Activated CD4-positive, alpha-beta T cell treated with anti-CD3 and anti-CD28 coated beads, Interleukin-2, amount 50 U/mL, for 16 hours (primary cell): ENCODE measurements at regions not wholly inside any gene's neighbourhood (a gene's known extent, or its start where the extent isn't known, plus 50 kb on each side); places are given as distances from the start of the nearest gene placed in this dataset.
"Not testable (repeated sequence)": the region's sequence is repeated elsewhere in the genome, so short reads cannot be mapped to it uniquely, and the experiment has no call there.

Source experiments
- DNase-seq: peaks from one replicate; pipeline ENCODE4 v3.0.0-alpha.2; 2020

DNA sequence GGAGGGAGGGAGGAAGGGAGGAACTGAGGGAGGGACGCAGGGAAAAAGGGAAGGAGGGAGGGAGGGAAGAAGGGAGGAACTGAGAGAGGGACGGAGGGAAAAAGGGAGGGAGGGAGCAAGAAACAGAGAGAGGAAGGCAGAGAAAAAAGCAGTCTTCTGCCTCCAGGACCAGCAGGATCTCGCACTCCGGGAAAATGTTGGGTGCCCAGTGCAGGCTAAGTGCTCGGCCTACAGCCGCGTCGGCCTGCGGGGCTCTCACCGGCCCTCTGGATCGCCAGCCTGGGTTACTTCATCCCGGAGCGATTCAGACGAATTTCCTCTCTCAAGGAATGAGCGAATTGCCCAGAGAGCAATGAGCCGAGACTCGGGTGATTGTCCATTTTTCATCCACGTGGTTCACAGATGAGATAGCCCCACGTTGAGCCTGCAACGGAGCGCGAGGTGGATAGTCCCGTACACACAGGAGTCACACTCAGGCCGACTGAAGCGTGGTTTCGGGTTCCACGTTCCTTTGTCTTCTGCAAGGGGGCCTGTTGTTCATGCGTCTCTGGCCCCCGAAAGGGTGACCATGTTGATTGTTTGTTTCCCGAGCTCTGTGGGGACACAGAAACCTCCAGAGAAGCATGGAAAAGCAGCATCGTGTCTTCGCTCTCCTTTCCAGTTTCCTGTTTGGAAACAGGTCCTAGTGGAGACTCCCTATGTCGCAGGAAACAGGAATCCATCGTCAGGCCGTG lies 1937.1 kb upstream of the DEFB115 start:
- DNase-seq, result not testable (repeated sequence)

DNA sequence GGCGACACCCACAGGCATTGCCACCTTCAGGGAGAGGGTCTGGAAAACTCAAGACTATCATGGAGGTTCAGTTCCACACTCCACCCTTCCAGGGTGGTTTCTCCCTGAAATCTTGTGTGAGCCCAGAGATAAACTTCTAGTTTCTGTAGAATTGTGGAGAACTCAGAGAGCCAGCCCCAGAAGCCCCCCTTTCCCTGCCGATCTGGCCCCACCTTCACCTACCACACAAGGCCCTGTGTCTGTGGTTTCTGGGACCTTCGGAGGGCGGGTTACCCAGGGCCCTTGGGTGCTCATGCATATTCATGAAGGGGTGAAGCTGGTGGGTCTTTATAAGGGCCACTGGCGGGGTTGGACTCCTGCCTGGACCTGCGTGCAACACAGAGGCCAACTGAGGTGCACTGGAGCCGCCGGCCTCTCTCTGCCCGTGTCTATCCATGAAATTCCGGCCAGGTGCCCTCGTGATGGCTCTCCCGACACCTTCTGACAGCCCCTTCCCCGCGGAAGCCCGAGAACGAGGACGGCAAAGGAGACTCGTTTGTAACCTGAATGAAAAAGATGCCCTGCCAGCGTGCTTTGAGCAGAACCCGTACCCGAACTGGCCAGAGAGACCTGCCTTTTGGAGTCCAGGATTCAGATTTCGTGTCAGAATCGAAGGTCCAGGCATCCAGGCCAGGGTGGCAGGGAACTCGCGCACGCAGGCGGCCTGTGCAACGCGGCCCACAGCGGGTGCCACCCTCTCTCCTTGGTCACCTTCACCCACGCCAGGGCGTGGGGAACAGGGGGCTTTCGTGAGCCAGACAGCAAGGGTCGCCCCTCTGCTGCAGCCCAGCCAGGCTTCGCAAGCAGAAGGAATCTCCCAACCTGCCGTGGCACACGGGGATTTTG lies 1933.6 kb upstream of the DEFB115 start:
- DNase-seq, result not testable (repeated sequence)

DNA sequence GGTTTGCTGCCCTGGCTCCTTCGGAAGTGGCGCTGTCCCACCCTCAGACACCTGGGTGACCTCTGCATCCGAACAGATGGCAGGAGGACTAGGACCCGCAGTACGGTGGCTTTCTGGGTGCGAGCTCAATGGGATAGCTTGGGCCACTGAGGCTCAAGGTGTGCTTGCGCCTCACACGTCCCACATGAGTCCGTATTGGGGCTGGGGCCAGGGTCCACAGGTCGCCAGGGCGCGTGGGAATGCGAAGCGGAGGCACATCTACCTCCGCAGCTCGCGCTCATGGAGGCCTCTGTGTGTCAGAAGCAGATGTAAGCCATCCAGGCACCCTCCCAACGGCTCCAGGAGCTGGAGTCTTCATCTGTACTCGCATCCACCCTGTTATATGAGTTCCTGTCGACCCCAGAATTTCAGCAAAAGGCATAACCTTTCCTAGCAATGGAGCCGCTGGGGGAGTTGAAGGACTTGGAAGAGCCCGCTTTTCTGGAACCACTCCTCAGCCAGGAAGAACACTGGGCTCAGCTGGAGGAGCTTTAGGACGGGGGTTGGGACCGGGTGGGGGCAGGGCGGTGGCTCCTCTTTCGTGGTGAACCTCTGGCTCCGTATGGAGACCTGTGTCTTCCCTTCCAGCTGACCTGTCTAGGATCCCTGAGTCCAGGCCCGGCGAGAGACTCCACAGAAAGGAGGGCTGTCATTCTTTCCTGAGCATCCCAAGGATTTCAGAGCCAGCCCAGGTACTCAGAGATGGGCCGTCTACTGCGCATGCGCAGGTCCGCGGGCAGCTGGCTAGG lies 1932.8 kb upstream of the DEFB115 start:
- not testable (repeated sequence) for DNase-seq

DNA sequence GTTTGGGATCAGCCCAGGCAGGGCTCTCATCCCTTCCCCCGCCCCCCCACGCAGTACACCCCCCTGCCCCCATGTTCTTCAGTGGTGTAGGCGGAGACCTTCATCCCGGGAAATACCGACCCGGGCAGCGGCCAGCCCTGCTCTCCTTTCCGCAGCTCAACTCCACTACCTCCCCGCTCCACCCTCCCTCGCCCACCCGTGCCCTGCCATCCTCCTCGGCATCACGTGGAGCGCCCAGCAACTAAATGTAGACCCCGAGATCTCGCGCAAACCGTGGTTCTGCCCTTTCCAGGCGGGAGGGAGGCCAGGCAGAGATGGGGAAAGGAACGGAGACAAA lies 1932.2 kb upstream of the DEFB115 start:
- no peak for DNase-seq

DNA sequence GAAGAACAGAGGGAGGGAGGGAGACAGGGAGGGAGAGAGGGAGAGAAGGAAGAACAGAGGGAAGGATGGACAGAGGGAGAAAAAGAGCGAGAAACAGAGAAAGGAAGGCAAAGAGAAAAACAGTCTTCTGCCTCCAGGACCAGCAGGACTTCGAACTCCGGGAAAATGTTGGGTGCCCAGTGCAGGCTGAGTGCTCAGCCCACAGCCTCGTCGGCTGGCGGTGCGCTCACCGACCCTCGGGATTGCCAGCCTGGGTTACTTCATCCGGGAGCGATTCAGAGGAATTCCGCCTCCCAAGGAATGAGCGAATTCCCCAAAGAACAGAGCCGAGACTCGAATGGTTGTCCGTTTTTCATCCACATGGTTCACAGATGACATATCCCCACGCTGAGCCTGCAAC lies 1931.7 kb upstream of the DEFB115 start:
- not testable (repeated sequence) for DNase-seq

DNA sequence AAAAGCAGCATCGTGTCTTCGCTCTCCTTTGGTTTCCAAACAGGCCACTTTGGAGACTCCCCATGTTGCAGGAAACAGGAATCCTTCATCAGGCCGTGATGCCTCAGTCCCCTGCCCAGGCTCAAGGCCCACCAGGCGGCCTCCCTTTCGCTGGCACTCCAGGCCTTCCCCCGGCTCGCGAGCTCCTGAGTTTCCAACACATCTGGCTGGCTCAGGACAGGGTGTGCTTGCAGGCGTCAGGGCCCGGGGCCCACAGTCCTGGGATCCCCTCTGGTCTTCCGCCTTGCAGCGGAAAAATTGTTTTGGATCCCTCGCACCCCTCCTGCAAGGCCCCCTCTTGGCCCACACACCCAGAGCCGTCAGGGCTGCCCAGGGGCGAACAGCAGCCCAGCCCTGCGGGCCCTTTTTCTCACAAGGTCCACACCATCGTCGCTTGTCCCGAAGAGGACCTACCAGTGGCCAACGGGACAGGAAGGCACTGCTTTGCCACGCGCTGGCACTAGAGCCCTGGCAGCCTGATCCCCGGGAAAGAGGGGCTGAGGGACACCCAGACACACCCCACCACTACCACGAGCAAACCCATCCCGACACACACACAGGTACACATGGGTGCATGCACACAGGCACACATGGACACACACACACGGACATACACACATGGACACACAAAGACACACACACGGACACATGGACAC lies 1930.9 kb upstream of the DEFB115 start:
- DNase-seq, result no peak

DNA sequence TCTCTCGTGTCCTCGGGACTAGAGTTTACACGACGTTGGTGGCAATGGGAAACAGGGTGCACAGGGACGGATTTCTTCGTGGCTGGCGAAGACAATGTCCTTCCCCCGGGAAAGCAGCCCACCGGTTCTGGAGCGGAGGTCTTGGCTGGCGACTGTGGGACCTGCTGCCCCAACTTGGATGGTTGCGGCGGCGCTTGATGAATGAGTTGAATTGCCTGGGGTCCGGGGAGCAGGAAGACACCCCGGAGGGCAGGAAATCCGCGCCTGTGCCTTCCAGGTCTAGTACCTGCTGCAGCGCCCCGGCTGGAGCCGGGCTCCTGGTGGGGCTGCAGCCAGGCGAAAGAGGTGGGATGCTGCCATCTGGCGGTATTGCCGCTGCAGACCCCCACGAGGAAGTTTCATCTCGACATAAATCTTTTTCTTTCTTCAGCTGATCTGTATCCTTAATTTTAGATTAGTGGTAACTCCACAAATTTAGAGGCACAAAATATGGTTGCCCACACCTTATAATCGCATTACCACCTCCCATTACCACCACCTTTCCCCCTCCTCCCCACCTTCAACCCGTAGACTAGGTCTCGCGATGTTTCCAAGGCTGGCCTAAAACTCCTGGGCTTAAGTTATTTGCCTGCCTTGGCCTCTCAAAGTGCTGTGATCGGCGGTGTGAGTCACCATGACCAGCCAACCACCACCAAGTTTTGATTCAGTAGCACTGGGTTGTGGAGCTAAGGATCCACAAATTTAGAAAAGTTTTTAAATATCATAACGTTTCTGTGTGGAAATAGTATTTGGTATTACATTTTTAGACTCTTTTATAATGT lies 1929.7 kb upstream of the DEFB115 start:
- DNase-seq, result not testable (repeated sequence)

DNA sequence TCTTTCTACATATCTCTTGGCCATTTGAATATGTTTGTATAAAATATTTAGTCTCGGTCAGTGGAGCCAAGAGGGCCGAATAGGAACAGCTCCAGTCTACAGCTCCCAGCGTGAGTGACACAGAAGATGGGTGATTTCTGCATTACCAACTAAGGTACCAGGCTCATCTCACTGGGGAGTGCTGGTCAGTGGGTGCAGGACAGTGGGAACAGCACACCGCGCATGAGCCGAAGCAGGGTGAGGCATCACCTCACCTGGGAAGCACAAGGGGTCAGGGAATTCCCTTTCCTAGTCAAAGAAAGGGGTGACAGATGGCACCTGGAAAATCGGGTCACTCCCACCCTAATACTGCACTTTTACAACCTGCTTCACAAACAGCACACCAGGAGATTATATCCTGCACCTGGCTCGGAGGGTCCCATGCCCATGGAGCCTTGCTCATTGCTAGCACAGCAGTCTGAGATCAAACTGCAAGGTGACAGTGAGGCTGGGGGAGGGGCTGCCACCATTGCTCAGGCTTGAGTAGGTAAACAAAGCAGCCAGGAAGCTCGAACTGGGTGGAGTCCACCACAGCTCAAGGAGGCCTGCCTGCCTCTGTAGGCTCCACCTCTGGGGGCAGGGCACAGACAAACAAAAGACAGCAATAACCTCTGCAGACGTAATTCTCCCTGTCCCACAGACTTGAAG lies 1926.9 kb upstream of the DEFB115 start:
- DNase-seq, result not testable (repeated sequence)

DNA sequence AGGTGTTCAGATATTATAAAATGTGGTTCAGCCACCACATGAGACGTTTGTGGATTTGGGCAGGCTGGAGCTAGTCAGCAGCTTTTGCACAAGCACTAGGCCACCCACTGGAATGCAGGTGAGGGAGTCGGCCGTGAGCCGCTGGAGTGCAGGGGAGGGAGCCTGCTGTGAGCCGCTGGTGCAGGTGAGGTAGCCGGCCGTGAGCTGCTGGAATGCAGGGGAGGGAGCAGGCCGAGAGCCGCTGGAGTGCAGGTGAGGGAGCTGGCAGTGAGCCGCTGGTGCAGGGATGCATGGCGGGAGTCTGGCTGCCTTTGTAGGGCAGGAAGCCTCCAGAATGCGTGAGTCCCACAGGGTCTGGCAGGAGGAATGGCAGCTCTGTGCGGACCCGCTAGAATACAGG lies 1907.6 kb upstream of the DEFB115 start:
- no peak for DNase-seq

DNA sequence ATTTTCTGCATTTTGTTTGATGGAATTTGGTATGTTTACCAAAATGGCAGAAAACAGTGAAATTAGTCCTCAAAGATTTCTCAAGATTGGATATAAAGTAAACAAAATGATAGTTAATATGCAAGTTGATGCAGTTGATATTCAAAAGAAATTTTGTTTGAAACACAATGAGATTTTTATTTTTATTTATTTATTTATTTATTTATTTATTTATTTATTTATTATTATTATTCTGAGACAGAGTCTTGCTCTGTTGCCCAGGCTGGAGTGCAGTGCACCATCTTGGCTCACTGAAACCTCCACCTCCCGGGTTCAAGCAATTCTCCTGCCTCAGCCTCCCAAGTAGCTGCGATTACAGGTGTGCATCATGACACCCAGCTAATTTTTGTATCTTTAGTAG lies 1881.5 kb upstream of the DEFB115 start:
- DNase-seq, result not testable (repeated sequence)

DNA sequence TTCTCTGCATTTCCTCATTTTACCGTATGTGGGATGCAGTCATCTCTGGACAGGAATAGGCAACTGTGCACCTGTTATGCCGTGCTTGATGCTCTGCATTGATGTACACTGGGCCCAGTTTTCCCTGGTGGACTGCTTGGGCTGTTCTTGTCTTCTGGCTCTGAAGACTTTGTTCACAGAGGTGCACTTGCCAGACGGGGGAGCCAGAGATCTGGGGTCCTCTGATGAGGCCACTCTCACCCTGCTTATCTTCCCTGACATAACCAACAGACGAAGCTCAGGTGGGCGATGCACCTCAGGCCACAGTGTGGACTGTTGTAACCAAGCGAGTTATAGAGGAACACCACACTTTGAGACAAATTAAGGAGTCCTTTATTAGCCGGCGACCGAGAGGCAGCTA lies 1864.6 kb upstream of the DEFB115 start:
- not testable (repeated sequence) for DNase-seq

DNA sequence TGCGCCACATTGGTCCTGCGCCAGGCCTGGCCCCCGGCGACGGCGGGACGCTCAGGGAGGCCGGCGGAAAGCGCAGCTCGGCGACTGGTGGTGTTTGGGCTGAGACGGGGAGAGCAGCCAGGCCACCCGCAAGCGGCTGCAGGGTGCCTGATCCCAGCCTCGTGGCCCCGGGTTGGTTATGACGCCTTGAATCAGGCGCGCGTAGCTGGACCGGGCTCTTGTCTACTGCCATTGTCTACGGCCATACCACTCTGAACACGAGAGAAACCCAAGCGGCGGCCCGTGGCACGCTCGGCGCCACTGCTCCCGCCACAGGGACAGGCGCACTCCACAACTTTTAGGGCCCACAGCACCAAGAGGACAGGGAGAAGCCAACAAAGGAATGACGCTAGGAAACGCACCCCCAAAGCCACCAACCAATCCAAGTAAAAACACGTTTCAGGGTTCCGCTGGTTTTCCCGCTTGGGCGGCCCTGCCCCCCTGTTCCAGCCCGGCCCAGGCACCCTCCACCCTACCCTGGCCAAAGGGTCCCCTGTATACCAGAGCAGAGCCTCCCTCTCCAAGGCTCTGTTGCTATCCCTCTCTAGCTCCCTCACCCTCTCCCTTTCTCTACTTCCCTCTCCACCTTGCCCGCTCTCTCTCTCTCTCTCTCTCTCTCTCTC lies 1849.3 kb upstream of the DEFB115 start:
- no peak for DNase-seq

DNA sequence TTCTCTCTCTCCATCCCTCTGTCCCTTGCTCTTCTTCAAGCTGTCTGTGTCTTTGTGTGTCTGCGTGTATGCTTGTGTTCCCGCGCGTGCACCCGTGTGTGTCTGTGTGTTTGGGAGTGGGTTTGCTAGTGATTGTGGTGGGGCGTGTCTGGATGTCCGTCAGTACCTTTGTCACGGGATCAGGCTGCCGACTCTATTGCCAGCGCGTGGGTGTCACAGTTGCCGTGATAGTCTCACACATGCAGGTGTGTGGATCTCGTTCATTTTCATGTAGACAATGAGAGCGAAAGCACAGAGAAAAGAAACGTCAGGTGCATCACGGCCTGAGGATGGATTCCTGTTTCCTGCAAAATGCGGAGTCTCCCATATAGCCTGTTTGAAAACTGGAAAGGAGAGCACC lies 1848.8 kb upstream of the DEFB115 start:
- DNase-seq, result not testable (repeated sequence)

DNA sequence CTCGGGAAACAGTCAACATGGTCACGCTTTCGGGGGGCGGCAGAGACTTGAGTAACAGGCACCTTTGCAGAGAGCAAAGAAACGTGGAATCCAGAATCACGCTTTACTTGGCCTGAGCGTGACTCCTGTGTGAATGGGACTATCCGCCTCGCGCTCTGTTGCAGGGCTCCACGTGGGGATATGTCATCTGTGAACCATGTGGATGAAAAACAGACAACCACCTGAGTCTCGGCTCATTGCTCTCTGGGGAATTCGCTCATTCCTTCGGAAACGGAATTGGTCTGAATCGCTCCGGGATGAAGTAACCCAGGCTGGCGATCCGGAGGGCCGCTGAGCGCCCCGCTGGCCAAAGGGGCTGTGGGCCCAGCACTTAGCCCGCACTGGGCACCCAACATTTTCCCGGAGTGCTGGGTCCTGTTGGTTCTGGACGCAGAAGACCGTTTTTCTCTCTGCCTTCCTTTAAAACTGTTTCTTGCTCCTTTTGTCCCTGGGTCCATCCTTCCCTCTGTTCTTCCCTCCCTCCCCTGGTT lies 1848.2 kb upstream of the DEFB115 start:
- DNase-seq, result not testable (repeated sequence)

DNA sequence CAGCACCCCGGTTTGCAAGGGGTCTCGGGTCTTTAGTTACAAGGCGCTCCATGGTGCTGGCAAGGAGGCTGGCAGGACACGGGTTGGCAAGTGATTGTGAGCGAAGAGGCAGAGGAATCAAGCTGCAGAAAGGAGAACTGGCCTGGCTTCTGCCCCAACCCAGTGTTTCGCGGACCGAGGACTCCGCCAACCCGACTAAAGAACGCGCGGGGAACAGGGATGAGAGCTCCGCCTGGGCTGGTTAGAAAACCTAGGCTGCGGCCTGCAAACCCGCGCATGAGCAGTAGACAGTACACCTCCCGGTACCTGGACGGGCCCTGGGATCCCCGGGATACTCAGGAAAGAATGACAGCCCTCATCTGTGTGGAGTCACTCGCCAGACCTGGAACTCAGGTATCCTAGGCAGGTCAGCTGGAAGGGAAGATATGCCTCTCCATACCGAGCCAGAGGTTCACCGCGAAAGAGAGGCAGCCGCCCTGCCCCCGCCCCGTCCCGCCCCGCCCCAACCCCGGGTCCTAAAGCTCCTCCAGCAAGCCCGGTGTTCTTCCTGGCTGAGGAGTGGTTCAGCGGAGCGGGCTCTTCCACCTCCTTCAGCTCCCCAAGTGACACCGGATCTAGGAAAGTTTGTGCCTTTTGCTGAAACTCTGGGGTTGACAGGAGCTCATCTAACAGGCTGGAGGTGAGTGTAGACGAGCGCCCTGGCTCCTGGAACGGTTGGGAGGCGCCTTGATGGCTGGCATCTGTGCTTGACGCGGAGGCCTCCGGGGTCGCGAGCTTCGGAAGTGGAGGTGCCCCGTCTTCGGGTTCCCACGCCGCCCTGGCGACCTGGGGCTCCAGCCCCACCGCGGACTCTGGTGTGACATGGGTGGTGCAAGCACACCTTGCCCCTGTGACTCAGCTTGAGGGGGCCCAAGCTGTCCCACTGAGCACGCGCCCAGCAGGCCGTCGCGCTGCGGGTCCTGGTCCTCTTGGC lies 1847.3 kb upstream of the DEFB115 start:
- DNase-seq, result no peak

DNA sequence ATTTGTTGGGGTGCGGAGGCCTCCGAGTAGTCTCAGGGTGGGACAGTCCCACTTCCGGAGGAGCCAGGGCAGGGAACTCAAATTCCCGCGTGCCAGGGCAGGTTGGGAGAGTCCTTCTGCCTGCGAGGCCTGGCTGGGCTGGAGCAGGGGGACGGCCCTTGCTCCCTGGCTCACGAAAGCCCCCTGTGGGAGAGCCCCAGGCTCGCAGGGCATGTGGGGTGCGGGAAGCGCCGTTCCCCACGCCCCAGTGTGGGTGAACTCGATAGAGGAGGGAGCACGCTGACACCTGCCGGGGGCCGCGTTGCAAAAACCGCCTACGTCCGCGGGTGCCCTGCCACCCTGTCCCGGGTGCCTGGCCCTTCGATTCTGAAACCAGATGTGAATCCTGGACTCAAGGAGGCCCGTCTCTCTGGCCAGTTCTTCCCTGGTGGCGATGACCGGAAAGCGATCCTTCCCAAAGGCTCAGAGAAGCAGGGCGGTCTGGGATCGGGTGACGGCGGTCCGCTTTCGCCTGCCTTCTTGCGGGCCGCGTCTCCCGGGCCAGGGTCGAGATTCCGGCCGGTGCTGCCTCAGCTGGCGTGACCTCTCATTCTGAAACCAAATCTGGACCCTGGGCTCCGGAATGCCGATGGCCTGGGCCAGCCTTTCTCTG lies 1846.5 kb upstream of the DEFB115 start:
- DNase-seq, result no peak

DNA sequence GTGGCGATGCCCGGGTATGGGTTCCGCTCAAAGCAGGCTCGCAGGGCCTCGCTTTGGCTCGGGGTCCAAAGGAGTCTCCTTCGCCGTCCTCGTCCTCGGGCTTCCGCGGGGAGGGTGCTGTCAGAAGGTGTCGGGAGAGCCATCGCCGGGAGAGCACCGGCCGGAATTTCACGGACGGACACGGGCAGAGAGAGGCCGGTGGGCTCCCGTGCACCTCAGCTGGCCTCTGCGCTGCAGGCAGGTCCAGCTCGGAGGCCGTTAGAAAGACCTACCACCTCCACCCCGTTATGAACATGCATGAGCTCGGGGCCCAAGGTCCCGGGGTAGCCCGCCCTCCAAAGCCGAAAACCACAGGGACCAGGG lies 1846.0 kb upstream of the DEFB115 start:
- not testable (repeated sequence) for DNase-seq

DNA sequence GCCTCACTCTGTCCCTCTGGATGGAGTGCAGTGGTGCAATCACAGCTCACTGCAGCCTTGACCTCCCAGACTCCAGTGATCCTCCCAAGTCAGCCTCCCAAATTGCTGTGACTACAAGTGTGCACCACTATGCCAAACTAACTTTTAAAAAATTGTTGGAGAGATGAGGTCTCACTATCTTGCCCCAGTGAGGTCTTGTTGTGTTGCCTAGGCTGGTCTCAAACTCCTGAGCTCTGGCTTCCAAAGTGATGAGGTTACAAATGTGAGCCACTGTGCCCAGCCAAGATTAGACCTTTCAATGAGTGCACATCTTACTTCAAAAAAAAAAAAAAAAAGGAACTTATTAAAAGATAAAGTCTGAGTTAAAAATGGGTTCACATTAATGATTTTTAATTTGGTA lies 1838.1 kb upstream of the DEFB115 start:
- DNase-seq, result no peak
